Mesenchymal stem cell (in vitro differentiated cells and primary cell): ENCODE measurements at regions not wholly inside any gene's neighbourhood (a gene's known extent, or its start where the extent isn't known, plus 50 kb on each side); places are given as distances from the start of the nearest gene placed in this dataset.

ENCODE experiments used
- DNase-seq: peaks from one replicate; pipeline ENCODE4 v3.0.0-alpha.2; 2013
- H2AFZ ChIP-seq: one replicate; pipeline ENCODE4 v1.6.1; 2013; ENCODE audit warnings: low read depth, mild to moderate bottlenecking, control low read depth, inconsistent platforms, low read length, moderate library complexity
- H2AK5ac ChIP-seq: 2 replicates; pipeline ENCODE4 v1.6.1; 2013; ENCODE audit warnings: low read length, moderate library complexity, mild to moderate bottlenecking, inconsistent platforms; ENCODE audit not compliant: severe bottlenecking
- H2BK120ac ChIP-seq: one replicate; pipeline ENCODE4 v1.6.1; 2013; ENCODE audit warnings: low read depth, mild to moderate bottlenecking, inconsistent platforms, low read length, moderate library complexity
- H2BK12ac ChIP-seq, 2 experiments: one replicate each; pipeline ENCODE4 v1.6.1; 2013; ENCODE audit warnings: inconsistent platforms in 2 of 2, low read length in 2 of 2, mild to moderate bottlenecking in 2 of 2, moderate library complexity in 2 of 2, control low read depth in 1 of 2
- H2BK15ac ChIP-seq: one replicate; pipeline ENCODE4 v1.6.1; 2013; ENCODE audit warnings: mild to moderate bottlenecking, low read depth, inconsistent platforms; ENCODE audit not compliant: poor library complexity, severe bottlenecking
- H2BK5ac ChIP-seq: 2 replicates; pipeline ENCODE4 v1.6.1; 2013; ENCODE audit warnings: low read depth, mild to moderate bottlenecking, low read length, control low read depth, inconsistent platforms; ENCODE audit not compliant: poor library complexity, severe bottlenecking
- H3K14ac ChIP-seq, 2 experiments: one replicate each; pipeline ENCODE4 v1.6.1; 2013; ENCODE audit warnings: inconsistent platforms in 2 of 2, low read length in 2 of 2, control low read depth in 1 of 2, mild to moderate bottlenecking in 1 of 2, moderate library complexity in 1 of 2
- H3K18ac ChIP-seq, 2 experiments: one replicate each; pipeline ENCODE4 v1.6.1; 2013; ENCODE audit warnings: inconsistent platforms in 2 of 2, low read length in 2 of 2, control low read depth in 1 of 2, low read depth in 1 of 2, mild to moderate bottlenecking in 1 of 2
- H3K23ac ChIP-seq, 2 experiments: one replicate each; pipeline ENCODE4 v1.6.1; 2013; ENCODE audit warnings: inconsistent platforms in 2 of 2, low read length in 2 of 2, mild to moderate bottlenecking in 2 of 2, moderate library complexity in 2 of 2, control low read depth in 1 of 2
- H3K27ac ChIP-seq: 2 replicates; pipeline ENCODE4 v1.5.1; 2013; ENCODE audit warnings: mild to moderate bottlenecking, moderate library complexity, low read length, control low read depth, inconsistent platforms; ENCODE audit not compliant: poor library complexity, severe bottlenecking
- H3K27me3 ChIP-seq, 2 experiments: 2 replicates each; pipeline versions ENCODE4 v1.6.1 to v1.7.0; 2013; ENCODE audit warnings: low read length in 2 of 2, mild to moderate bottlenecking in 2 of 2, moderate library complexity in 2 of 2, control low read depth in 1 of 2, inconsistent platforms in 1 of 2; ENCODE audit not compliant: control insufficient read depth in 1 of 2, insufficient read depth in 1 of 2
- H3K36me3 ChIP-seq, 2 experiments: 2 replicates each; pipeline versions ENCODE4 v1.6.1 to v1.7.0; 2013; ENCODE audit warnings: low read length in 2 of 2, control low read depth in 1 of 2, inconsistent platforms in 1 of 2, low read depth in 1 of 2, mild to moderate bottlenecking in 1 of 2; ENCODE audit not compliant: insufficient read depth in 2 of 2, control insufficient read depth in 1 of 2
- H3K4ac ChIP-seq, 2 experiments: one replicate each; pipeline ENCODE4 v1.6.1; 2013; ENCODE audit warnings: inconsistent platforms in 2 of 2, low read length in 2 of 2, mild to moderate bottlenecking in 2 of 2, moderate library complexity in 2 of 2, control low read depth in 1 of 2, low read depth in 1 of 2
- H3K4me1 ChIP-seq: 2 replicates; pipeline ENCODE4 v1.6.1; 2013; ENCODE audit warnings: low read depth, low read length, control low read depth; ENCODE audit not compliant: control insufficient read depth, insufficient read depth
- H3K4me2 ChIP-seq: 2 replicates; pipeline ENCODE4 v1.6.1; 2013; ENCODE audit warnings: low read length, mild to moderate bottlenecking, inconsistent platforms; ENCODE audit not compliant: poor library complexity, severe bottlenecking
- H3K4me3 ChIP-seq, 2 experiments: 2 replicates each; pipeline versions ENCODE4 v1.5.1 to v1.7.0; 2013; ENCODE audit warnings: low read length in 2 of 2, mild to moderate bottlenecking in 2 of 2, control low read depth in 1 of 2, low read depth in 1 of 2; ENCODE audit not compliant: insufficient read depth in 1 of 2
- H3K79me1 ChIP-seq: replicated peaks from 2 replicates; pipeline ENCODE4 v1.6.1; 2013; ENCODE audit warnings: mild to moderate bottlenecking, control low read depth, low read length, inconsistent platforms; ENCODE audit not compliant: poor library complexity, severe bottlenecking
- H3K9ac ChIP-seq: 2 replicates; pipeline ENCODE4 v1.7.0; 2013; ENCODE audit warnings: mild to moderate bottlenecking, low read length, moderate library complexity
- H3K9me3 ChIP-seq: 2 replicates; pipeline ENCODE4 v1.7.0; 2013; ENCODE audit warnings: mild to moderate bottlenecking, low read length; ENCODE audit not compliant: control insufficient read depth
- H4K8ac ChIP-seq: one replicate; pipeline ENCODE4 v1.6.1; 2013; ENCODE audit warnings: inconsistent platforms, mild to moderate bottlenecking, low read length, moderate library complexity
- H4K91ac ChIP-seq: one replicate; pipeline ENCODE4 v1.6.1; 2013; ENCODE audit warnings: mild to moderate bottlenecking, low read length, inconsistent platforms
- WGBS: methylation state at CpG from one replicate; pipeline ENCODE4 v1.1.7; 2013; ENCODE audit warnings: mixed read lengths; 5-methylcytosine and 5-hydroxymethylcytosine counted together

DNA sequence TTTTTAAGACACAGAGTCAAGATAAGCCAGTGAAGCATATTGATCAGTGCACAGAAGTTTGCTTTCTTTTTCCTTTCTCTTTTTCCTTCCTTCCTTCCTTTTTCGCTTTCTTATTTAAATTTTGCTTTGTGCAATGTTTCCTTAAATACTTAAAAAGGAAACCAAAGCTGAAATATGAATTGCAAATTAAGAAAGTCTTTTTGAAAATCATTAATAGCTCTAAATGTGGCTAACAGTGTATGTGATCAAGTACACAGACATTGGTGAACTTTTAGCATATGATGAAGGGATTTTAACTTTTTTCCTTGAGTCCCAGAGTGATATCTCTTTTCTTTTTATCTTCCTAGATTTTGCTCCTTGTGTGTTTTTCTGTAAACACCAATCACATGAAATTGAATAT, 1356.9 kb upstream of the PRR20A start:
- no peak overlapping the region for H4K8ac ChIP-seq
- H2BK15ac ChIP-seq, result no peak overlapping the region
- no CpG with 5 or more reads among the region's 1 CpG for whole genome bisulfite sequencing
- H3K4me1 ChIP-seq, result no peaks in the 10 kb centered on the region
- H2BK120ac ChIP-seq, result no peak overlapping the region
- H4K91ac ChIP-seq, result no peak overlapping the region
- H3K36me3 ChIP-seq, result no peaks in the 10 kb centered on the region
- H2AK5ac ChIP-seq, result no peak overlapping the region
- H3K79me1 ChIP-seq, result no peaks in the 10 kb centered on the region
- H2AFZ ChIP-seq, result no peak overlapping the region
- no peak overlapping the region for H3K14ac ChIP-seq
- H3K27ac ChIP-seq, result no peak overlapping the region
- H3K9ac ChIP-seq, result no peak overlapping the region
- H2BK5ac ChIP-seq, result no peak overlapping the region
- DNase-seq, result no peak
- no peak overlapping the region for H3K18ac ChIP-seq
- H3K4me2 ChIP-seq, result no peak overlapping the region
- no peak overlapping the region for H2BK12ac ChIP-seq
- no peak overlapping the region for H3K4ac ChIP-seq
- no peak overlapping the region for H3K4me3 ChIP-seq
- no peak overlapping the region for H3K23ac ChIP-seq
- H3K27me3 ChIP-seq, result no peaks in the 10 kb centered on the region
- peaks cover 5% of the 10 kb centered on the region for H3K9me3 ChIP-seq

GRCh38 chr13:55788548-55788947, 1352.2 kb upstream of the PRR20A start:
- WGBS, result no CpG with 5 or more reads among the region's 1 CpG
- Histone ChIP-seq H3K79me1 (no peaks in the 10 kb centered on the region), H3K14ac (no peak overlapping the region), H2BK12ac (no peak overlapping the region), H2BK5ac (no peak overlapping the region), H3K4me3 (no peak overlapping the region), H3K27ac (no peak overlapping the region), H3K9me3 (peaks cover 12% of the 10 kb centered on the region), H3K23ac (no peak overlapping the region), H2AK5ac (no peak overlapping the region), H3K27me3 (no peaks in the 10 kb centered on the region), H3K4me2 (no peak overlapping the region), H3K4ac (no peak overlapping the region), H4K91ac (no peak overlapping the region), H3K36me3 (no peaks in the 10 kb centered on the region), H4K8ac (no peak overlapping the region), H3K18ac (no peak overlapping the region), H3K9ac (no peak overlapping the region), H2BK120ac (no peak overlapping the region), H2AFZ (no peak overlapping the region), H3K4me1 (no peaks in the 10 kb centered on the region), H2BK15ac (no peak overlapping the region)
- no peak for DNase-seq

- Histone ChIP-seq H2BK12ac (no peak overlapping the region), H2AFZ (no peak overlapping the region), H4K91ac (no peak overlapping the region), H2AK5ac (no peak overlapping the region), H4K8ac (no peak overlapping the region), H3K36me3 (no peaks in the 10 kb centered on the region), H3K27ac (no peak overlapping the region), H3K4ac (no peak overlapping the region), H3K23ac (no peak overlapping the region), H3K14ac (no peak overlapping the region), H3K4me3 (no peak overlapping the region), H3K4me1 (no peaks in the 10 kb centered on the region), H3K9ac (no peak overlapping the region), H3K4me2 (no peak overlapping the region), H2BK5ac (no peak overlapping the region), H2BK120ac (no peak overlapping the region), H3K27me3 (no peaks in the 10 kb centered on the region), H2BK15ac (no peak overlapping the region), H3K18ac (no peak overlapping the region), H3K9me3 (peaks cover 12% of the 10 kb centered on the region), H3K79me1 (no peaks in the 10 kb centered on the region)
- no peak for DNase-seq
- no CpG with 5 or more reads among the region's 3 CpGs for WGBS
These were observed 1348.0 kb upstream of the PRR20A start for GRCh38 chr13:55792544-55793193.

DNA sequence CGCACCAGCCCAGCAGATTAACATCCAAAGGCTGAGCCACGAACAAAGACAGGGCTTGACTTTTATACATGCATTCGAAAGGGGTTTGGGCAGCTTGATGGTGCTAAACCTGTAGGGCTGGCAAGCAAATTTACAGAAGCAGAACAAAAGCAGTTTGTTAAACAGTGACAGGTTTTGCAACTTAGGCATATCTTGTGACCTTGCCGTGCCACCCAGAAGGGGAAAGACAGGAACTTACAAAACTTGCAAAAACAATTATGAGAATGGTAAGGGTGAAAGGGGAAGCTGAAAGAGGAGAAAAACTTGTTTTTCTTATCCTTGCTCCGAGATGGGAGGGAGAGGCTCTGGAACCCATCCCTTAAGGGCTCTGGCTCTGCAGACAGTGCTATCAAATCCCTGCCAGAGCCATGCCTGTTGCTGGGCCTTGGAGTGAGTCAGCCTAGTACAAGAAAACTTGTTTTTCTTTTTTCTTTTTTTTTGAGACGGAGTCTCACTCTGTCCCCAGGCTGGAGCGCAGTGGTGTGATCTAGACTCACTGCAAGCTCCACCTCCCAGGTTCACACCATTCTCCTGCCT, 1325.2 kb upstream of the PRR20A start:
- no peak overlapping the region for H3K27ac ChIP-seq
- H3K27me3 ChIP-seq, result no peaks in the 10 kb centered on the region
- no peak overlapping the region for H3K14ac ChIP-seq
- no peak overlapping the region for H2BK5ac ChIP-seq
- H3K4me3 ChIP-seq, result peak overlapping the region in 1 of 2 experiments; percentile 9
- H2BK120ac ChIP-seq, result no peak overlapping the region
- no peak overlapping the region for H3K18ac ChIP-seq
- H4K8ac ChIP-seq, result no peak overlapping the region
- no peak overlapping the region for H3K23ac ChIP-seq
- H3K9ac ChIP-seq, result no peak overlapping the region
- H3K79me1 ChIP-seq, result no peaks in the 10 kb centered on the region
- peaks cover 9% of the 10 kb centered on the region for H3K9me3 ChIP-seq
- H4K91ac ChIP-seq, result no peak overlapping the region
- no peak overlapping the region for H2BK15ac ChIP-seq
- no peak overlapping the region for H3K4ac ChIP-seq
- no peak for DNase-seq
- no peak overlapping the region for H3K4me2 ChIP-seq
- H3K4me1 ChIP-seq, result no peaks in the 10 kb centered on the region
- no peak overlapping the region for H2AK5ac ChIP-seq
- H3K36me3 ChIP-seq, result no peaks in the 10 kb centered on the region
- WGBS, result 82% methylated on average over 7 of the region's 7 CpGs
- H2AFZ ChIP-seq, result no peak overlapping the region
- no peak overlapping the region for H2BK12ac ChIP-seq
